GM21737 (cell line): ENCODE measurements at regions not wholly inside any gene's neighbourhood (a gene's known extent, or its start where the extent isn't known, plus 50 kb on each side); places are given as distances from the start of the nearest gene placed in this dataset.

ENCODE experiments used
- ATAC-seq: cut with Tn5 transposase; IDR thresholded peaks from one replicate; pipeline ENCODE4 v1.9.1; 2021; ENCODE audit warnings: mild to moderate bottlenecking, moderate library complexity; ENCODE audit not compliant: unreplicated experiment

DNA sequence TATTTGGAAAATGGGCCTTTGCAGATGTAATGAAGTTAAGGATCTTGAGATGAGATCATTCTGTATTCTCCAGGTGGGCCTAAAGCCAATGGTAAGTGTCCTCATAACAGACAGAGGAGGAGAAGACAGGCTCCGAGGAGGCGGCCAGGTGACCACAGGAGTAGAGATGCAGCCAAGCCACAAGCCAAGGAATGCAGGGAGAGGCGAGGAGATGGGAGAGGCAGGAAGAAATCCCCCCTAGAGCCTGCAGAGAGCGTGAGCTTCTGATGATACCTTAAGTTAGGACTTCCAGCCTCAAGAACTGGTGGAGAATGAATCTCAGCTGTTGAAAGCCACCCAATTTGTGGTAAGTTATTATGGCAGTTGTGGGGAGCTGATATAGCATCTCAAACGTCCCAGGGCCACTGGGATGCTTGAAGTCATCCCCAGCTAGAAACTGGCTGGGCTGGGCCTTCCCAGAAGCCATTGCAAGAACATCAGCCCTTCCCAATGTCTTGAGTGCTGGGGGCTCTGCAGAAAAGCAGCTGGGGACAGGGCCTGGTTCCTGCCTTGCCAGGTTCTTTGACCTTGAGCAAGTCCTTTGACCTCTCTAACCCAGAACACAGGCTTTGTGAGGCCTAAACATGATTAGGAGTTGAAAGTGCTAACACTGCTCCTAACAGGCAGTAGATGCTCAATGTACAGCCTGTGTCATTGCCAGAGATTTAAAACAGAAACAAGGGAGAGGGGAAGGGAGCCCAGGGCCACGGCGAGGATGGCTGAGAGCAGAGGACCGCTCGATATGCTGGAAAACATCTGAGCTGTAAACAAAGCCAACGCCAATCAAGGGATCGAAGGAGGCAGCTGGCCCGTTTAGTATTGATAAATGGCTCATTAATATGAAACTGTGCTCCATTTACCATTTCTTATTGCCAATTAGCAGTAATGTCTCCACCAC lies 632.3 kb downstream of the TBC1D22A start:
- no peak for ATAC-seq

DNA sequence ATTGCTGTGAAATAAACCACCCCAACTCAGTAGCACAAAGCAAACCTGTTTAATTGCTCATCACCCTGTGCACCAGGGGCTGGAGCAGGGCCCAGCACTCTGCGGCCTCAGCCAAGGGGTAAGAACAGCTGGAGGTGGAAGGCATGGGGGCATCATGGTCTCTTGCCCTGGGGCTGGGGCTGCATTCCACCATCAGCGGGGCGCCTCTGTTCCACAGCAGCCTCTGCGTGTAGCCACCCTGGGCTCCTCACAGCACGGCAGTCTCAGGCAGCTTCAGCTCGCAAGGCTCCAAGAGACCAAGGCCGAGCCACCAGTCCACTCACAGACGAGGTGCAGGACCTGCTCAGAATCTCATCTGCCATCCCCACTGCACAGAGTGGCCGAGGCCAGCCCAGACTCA lies 630.7 kb downstream of the TBC1D22A start:
- ATAC-seq: no peak

DNA sequence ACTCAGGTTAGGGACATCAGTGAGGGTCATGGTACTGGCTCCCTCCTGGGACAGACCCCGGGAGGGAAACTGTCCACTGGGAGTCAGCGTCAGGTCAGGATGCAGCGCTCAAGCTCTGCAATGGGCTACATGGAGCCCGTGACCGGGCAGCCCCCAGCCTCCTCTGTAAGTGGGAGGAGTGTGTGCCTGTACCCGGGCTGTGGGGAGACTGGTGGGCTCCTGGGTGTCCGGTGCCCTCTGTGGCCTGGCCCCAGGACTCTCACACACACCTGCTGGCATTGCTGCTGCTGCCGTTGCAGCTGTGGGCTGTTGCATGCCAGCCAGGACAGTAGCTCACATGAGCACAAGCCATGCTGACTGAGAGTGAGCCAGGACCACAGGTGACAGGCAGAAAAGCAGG lies 630.3 kb downstream of the TBC1D22A start:
- ATAC-seq: no peak

DNA sequence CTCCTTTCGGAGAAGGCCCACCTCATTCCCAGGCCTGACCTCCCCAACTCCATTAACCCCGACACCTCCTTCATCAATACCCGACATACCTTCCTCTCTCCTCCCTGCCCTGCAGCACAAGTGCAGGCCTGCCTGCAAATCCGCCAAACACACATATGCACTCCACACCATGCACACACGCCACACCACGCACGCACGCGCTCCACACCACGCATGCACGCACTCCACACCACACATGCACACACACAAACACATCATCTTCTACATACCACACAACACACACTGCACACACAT lies 629.6 kb downstream of the TBC1D22A start:
- ATAC-seq: no peak

DNA sequence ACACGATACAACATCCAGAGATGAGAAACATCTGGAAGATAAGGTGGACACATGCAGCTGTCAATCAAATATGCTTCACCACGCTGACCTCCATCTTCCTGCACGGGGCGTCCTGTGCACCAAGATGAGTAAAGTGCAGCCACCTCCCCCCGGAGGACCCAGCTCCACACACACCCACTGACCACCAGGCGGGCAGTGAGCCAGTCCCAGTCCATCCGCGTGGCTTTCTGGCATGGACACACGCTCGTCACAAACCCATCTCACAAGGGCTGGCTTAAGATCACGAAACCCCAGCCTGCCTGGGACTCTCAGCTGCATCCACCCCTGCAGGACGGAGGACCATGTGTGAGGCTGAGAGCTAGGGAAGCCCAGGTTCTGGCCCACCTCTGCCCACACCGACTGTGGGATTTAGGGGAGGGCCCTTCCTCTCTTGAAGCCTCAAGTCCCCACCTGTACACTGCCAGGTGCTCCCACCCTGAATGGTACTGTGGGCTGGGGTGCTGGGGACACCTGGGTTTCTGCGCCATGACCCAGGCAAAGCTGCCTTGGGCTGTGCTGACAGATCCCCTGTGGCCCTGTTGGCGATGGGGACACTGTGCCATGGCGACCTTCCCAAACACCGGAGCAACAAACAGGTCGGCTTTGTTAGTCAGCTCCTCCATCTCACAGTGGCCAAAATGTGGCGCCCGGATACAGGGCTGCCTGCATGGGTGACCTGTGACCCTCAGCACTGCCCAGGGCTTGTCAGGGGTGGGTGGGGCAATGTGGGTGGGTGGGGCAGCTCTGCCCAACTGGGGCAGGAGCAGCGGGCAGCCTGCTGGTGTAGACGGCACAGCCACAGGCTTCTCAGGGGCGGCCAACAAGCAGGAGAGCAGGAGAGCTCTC lies 629.0 kb downstream of the TBC1D22A start:
- ATAC-seq: no peak

DNA sequence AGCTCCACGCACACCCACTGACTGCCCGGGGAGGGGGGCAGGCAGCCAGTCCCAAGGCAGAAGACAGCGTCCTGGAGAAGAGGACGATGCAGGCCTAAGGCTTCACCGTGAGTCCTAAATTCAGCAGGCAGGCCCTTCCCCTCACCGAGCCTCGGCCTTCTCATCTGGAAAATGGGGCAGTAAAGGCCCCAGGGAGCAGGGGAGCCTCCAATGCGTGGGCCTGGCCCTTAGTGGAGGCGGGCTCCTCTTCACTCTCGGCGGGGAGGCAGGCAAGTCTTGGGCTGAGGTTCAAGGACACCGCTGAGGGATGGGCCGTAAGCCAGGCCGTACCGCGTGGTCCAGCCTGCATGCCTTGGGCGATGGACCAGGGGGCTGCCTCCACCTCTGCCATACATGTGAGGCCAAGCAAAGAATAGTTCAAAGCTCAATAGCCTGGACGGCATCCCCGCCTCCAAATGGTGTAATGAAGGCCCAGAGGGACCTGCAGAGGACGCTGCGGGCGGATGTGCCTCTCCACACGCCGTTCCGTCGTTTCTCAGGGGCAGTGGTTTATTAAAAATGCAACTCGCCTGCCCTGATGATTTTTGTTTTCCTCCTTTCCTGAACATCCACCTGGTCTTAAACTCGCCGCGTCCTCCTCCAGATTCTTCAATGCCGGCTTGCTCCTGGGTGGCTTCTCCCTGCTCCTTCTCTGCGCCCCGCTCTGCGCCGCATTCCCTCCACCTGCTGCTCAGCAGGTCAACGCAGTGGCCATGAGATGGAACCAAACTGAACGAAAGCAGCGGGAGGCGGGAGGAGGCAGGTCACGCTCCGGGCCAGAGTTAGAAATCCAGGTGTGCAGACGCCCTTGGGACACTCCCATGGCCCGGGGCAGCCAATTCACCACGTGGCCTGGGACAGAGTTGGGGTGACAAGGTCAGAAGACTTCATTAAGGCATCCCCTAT lies 627.8 kb downstream of the TBC1D22A start:
- no peak for ATAC-seq

DNA sequence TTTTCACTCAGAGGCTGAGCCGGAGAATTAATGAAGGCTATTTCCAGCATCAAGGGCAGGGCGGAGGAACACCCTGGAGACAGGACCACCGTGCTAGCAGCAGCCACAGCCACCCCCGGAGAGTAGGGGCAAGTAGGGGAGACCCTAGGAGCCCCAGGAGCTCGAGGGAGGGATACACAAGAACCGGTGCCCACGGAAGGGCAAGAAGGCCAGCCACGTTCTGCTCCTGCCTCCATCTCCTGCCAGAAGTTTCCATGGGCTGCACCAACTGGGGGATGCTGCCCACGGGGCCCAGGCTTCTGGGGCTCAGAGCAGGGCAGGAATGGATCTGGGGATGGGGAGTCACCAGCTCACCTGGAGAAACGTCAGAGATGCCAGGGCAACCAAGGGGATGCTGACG lies 626.8 kb downstream of the TBC1D22A start:
- no peak for ATAC-seq

DNA sequence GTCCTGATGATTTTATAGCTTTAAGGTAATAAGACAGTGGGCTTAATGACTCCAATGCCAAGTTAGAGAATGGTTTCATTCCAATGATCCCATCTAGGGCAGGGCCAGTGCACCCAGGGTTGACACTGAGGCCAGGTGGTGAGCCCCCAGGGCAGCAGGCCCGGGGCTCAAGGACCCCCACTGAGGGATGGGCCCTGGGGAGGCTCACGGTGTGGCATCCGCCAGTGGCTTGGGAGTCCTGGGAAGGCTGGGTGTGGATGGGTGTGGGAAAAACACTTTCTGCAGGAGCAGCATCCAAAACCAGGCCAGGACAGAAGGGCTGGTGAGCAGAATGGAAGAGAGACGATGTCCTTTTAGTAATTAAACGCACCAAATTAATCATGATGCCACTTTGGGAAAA lies 626.3 kb downstream of the TBC1D22A start:
- ATAC-seq: no peak

DNA sequence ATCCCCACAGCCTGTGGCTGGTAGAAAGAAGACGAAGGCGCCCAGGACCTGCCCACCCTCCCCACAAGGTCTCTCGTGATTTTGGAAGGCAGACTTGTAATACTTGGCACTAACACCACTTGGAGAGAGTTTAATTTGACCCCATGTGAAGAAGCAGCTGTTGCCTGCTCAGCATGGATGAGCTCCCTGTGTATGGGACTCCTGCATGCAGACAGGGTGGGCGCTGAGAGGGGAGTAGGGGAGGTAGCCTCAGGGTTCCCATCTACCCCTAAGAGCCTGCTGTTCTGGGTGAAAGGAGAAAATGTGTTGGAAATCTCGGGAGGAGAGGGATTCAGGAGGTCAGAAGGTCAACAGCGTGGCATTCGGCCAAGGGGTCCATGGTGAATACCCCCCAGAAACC lies 625.9 kb downstream of the TBC1D22A start:
- ATAC-seq: no peak

DNA sequence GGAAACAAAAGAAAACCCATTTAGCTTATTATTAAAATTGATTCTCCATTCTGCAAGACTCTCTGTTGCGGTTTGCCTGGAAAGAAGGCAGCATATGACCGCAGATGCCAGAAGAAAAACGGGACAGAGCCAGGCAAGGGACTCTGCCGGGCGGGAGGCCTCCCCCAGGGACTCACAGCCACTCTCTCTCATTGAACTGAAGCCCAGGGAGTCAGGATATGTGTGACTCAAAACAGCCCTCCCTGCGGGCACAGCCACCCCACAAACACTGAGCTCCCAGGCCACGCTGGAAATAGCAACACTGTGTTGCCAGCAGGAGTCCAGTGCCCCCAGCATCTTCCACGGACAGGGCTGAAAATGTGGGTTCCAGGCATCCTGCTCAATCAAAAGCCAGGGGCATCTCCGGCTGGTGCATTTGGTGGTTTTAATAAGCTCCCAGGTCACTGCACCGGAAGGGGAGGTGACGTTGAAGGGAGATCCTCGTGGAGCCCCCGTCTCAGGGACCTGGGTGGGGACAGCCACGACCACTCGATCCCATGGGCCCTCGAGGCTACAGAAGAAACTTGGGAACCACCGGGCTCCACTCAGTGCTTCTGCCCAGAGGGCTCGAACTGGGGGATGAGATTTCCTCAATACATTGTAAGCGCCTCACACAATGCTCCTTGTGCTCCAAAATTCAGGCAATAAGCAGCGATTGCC lies 624.5 kb downstream of the TBC1D22A start:
- no peak for ATAC-seq

DNA sequence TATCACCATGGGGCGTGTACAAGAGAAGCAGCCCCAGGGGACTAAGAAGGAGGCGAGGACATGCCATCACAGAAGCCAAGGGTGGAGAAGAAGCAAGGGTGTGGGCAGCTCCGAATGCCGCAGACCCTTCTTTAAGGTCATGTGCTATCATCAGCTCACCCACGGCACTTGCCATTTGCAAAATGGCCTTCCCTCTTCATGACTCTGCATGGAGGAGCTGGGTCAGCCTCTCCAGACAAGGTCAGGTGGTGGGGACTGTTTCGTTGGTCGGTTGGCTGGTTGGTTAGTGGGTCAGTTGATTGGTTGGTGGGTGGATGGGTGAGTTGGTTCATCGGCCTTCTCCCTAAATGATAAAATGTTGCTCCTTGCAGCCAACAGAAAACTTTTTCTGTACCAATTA lies 622.5 kb downstream of the TBC1D22A start:
- ATAC-seq: no peak

DNA sequence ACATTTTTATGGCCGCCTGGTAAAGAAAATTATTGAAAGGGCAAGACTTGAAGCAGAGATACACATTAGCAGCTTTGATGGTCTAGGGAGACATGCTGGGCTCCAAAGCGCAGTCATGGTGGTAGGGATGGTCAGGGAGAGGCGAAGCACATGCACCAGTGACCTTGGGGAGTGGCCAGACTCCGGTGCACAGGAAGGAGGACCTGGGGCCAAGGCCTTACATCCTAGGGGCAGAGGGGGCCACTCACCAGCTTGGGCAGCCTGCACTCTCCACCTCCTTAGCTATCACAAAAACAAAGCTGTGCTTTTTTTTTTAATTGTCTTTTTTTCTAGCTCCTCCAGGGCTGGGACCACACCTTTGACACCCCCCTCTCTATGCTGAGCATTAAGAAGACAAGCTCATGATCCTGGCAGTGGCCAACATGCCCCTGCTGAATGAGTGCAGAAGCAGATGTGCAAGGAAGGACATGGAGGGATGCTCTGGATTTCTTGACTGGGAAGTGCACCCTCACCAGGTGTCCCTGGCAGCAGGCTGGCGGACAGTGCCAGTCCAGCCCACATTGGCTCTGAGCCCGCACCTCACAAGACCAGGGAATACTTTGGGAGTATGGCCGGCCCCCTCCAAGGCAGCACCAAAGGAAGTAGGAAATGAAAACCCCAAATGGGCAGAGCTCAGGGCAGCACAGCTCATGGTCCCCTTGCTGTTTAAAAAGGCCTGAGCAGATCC lies 619.9 kb downstream of the TBC1D22A start:
- ATAC-seq: no peak

DNA sequence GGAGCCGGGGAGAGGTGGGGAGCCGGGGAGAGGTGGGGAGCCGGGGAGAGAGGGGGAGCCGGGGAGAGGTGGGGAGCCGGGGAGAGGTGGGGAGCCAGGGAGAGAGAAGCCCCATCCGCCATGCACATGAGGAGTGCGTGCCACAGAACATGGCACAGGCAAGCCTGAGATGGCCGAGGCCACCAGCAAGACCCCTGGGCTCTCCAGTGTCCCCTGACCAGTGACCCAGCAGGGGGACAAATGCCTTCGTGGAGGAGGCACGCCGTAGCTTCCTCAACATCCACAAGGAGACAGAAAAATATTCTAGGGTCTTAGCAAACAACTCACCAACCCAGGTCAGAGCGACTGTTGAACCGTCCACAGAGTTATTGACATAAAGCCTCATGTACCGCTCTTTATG lies 618.8 kb downstream of the TBC1D22A start:
- ATAC-seq: no peak

DNA sequence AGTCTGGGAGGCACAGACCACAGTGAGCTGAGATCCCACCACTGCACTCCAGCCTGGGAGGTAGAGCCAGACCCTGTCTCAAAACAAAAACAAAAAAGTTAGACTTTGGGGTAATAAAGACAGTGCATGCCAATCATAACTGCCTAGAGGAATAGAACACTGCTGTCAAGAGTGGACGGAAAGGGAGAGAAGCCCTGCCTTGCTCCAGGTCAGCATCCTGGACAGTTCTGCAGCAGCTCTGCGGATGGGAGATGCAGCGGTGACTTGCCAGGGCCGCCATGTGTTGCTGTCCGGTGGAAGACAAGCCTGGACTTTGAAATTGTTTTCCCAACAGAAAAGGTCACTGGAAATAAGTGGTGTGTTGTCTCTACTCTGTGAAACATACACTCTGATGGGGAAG lies 618.2 kb downstream of the TBC1D22A start:
- ATAC-seq: no peak

DNA sequence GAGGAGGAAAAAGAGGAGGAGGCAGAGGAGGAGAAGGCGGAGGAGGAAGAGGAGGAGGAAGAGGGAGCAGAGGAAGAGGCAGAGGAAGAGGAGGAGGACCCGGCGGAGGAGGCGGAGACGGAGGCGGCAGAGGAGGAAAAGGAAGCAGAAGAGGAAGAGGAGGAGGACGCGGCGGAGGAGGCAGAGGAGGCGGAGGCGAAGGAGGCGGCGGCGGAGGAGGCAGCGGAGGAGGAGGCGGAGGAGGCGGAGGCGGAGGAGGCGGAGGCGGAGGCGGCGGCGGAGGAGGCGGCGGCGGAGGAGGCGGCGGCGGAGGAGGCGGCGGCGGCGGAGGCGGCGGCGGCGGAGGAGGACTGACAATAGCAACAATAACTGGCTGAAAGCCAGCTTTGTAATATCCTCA lies 616.6 kb downstream of the TBC1D22A start:
- no peak for ATAC-seq

DNA sequence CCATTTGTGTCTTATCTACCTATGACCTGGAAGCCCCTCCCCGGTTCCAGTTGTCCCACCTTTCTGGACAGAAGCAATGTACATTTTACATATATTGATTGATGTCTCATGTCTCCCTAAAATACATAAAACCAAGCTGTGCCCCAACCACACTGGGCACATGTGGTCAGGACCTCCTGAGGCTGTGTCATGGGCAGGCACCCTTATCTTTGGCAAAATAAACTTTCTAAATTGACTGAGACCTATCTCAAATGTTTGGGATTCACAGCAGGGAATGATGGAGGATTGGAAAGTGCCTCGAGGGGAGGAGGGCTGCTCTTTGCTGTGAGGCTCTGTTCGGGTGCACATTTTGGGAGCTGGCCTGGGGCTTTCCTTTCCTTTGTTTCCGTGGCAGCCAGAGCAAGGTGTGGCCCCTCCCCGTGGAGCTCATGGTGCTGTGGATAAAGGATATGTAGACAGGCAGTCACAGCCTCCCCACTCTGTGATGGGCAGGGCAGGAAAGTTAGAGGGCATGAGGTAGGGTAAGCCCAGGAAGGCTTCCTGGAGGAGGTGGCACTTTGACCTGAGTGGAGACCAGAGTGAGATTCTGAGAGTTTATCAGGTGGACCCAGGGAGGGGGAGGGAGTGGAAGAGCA lies 615.6 kb downstream of the TBC1D22A start:
- ATAC-seq: no peak

DNA sequence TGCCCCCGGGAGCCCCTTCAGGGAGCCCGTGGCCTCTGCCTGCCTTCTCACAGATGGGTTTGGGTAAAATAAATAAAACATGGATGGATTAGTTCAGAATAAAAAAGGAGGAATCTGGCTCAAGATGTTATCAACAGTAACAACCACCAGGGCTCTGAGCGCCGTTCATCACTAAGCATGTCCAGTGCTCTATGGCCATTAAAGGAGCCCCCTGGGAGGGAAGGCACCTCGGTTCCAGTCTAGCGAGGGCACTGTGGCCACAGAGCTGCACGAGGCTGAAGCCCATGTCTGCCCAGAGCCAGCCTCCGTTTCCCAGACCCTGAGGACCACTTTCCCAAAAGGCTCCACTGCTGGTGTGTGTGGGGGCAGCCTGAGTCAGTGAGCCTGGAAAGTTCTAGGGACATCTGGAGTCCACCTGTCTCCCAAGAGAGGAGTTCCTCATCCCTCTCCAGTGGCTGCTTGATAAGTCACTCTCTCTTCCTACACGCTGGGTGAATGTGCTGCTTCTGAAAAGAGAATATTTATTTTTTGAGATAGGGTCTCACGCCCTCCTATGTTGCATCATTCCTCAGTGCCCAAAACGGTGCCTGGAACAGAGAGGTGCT lies 614.6 kb downstream of the TBC1D22A start:
- ATAC-seq: no peak

DNA sequence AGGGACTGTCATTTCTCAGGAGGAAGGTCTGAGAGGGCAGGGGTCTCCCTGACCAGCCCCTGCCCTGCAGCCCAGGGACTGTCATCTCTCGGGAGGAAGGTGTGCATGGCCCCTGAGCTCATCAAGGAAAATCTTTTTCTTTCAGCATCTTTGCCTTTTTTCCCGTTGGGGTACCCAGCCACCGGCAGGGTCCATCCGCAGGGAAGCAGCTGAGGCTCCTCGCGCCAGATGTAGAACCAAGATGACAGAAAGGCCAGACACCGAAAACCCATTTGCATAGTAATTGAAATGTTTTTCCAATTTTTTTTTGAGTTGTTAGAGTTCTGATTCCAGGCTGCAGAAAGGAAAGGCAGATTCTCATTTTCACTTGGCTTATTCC lies 613.9 kb downstream of the TBC1D22A start:
- no peak for ATAC-seq
